ENCODE measurements at regions not wholly inside any gene's neighbourhood (a gene's known extent, or its start where the extent isn't known, plus 50 kb on each side); places are given as distances from the start of the nearest gene placed in this dataset.
"Not testable (repeated sequence)": the region's sequence is repeated elsewhere in the genome, so short reads cannot be mapped to it uniquely, and the experiment has no call there.

- in situ Hi-C loops (cut with HindIII; ENCODE audit: low sequenced_read_pairs), result no loop called here
Observed at GRCh38 chr3:159339131-159339530, 537.3 kb downstream of the MFSD1 start.

GRCh38 chr3:159340877-159341500 lies 539.1 kb downstream of the MFSD1 start:
- in situ Hi-C loops (cut with HindIII; ENCODE audit: low sequenced_read_pairs), result no loop called here

DNA sequence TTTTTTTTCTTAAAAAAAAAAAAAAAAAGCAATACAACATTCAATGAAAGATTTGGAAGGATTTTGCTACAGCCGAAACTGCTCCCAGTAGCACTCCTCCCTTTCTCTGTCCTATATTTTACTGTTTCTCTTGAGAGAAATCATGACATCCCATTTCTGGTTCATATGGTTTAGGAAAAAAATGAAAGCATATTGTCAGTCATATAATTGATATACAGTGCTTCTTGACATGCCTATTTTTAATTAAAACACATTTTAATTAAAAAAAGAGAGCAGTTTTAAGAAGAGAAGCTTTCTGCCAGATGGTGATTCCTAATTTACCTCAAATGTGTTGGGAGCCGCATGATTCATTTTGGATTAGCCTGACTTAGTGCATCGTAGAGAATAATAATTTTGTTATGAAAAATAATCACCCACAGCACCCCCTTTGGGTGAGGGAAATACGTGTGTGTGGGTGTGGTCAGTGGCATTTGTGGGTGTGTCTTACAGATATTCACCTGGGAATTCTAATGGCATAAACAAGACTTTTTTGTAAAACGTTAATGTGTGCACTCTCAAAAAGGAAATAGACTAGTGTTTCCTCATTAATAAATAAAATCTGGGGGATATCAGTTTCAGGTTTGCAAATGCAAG lies 544.5 kb downstream of the MFSD1 start:
- in situ Hi-C loops (cut with HindIII; ENCODE audit: low sequenced_read_pairs), result no loop called here

- in situ Hi-C loops (cut with HindIII; ENCODE audit: low sequenced_read_pairs), result no loop called here
Observed at GRCh38 chr3:159348431-159348830, 546.6 kb downstream of the MFSD1 start.

DNA sequence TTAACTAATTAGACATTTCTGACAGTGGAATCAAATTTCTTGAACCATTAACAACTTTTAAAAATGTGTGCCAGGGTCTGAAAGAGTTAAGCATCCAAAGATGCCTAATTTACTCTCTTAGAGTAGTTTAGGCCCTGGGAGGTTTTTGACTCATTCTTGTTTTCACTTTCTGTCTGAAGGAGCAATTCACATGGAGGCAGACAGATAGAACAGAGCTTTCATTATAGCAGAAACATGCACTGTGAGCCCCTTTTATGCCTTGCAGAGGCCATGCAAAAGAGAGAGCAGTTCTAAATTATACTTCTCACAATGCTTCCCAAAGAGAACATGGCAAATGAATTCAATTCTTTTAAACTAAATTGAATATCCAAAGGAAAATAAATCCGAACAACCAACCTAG lies 554.8 kb downstream of the MFSD1 start:
- in situ Hi-C loops (cut with HindIII; ENCODE audit: low sequenced_read_pairs), result no loop called here

GRCh38 chr3:159364511-159364910 lies 562.7 kb downstream of the MFSD1 start:
- in situ Hi-C loops (cut with HindIII; ENCODE audit: low sequenced_read_pairs), result no loop called here

DNA sequence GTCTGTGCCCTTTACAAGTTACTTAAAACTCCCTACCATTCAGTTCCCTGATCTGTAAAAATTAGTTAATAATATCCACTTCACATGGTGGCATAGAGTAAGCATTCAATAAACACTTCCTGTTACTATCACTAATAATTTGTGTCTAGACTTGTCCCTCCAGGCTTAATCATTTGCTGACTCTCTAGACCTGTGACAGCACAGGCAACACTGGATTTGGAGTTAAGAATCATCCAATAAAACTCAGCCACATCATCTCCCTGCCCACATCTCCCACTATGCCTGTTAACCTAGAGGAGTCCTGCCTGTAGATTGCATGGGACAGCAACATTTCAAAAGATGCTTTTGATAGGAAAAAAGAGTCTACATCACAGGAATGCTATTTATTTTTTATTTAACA lies 564.6 kb downstream of the MFSD1 start:
- in situ Hi-C loops (cut with HindIII; ENCODE audit: low sequenced_read_pairs), result no loop called here

DNA sequence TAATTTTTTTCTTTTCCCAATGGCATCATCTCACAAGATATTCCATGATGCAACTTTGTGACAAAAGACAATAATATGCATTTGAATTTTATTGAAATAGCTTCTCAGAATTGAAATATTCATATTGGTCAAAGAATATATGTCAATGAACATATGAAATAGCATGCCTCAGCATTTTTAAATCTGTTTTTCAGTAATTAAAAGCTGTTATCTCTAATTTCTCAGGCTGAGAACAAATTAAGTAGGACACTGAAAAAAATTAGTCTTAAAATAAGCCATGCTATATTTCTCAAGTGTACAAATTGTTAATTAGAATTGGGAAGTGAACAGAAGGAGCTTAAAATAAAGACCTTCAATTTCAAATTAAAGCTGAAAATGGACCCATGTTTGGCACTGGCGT lies 570.1 kb downstream of the MFSD1 start:
- in situ Hi-C loops (cut with HindIII; ENCODE audit: low sequenced_read_pairs), result no loop called here

GRCh38 chr3:159378396-159379194 lies 576.7 kb downstream of the MFSD1 start:
- in situ Hi-C loops (cut with HindIII; ENCODE audit: low sequenced_read_pairs), result no loop called here

- in situ Hi-C loops (cut with HindIII; ENCODE audit: low sequenced_read_pairs), result no loop called here
Observed at GRCh38 chr3:159380891-159381290, 579.0 kb downstream of the MFSD1 start.

DNA sequence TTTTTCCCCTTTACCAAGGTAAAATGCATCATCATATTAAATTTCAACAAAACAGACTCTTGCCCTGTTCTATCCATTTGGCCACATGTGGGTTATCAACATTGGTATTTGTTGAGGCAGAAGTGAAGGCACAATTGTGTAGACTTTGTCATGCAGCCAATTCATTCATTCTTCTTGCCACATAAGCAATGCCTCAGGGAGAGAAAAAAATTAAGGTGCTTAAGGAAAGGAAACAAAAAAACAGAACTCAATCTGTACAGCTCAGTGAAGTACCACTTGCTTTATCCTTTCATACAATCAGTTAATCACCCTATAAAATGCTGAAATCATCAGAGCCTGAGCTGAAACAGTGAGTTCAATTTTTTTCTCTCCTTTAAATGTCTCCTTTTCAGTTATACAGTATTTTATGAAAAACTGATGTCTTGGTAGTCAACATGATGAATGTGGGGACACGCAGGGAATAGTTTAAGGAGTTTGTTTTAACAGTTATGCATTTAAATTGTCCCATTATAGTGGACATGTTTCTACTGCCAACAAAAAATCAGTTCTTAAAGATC lies 588.9 kb downstream of the MFSD1 start:
- in situ Hi-C loops (cut with HindIII; ENCODE audit: low sequenced_read_pairs), result no loop called here

DNA sequence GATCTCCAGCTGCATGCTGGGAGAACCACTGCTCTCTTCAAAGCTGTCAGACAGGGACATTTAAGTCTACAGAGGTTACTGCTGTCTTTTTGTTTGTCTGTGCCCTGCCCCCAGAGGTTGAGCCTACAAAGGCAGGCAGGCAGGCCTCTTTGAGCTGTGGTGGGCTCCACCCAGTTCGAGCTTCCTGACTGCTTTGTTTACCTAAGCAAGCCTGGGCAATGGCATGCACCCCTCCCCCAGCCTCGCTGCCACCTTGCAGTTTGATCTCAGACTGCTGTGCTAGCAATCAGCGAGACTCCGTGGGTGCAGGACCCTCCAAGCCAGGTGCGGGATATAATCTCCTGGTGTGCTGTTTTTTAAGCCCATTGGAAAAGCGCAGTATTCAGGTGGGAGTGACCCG lies 591.0 kb upstream of the IL12A start:
- in situ Hi-C loops (cut with HindIII; ENCODE audit: low sequenced_read_pairs), result not testable (repeated sequence)

- in situ Hi-C loops (cut with HindIII; ENCODE audit: low sequenced_read_pairs), result no loop called here
Observed at GRCh38 chr3:159401069-159401468, 587.6 kb upstream of the IL12A start.

DNA sequence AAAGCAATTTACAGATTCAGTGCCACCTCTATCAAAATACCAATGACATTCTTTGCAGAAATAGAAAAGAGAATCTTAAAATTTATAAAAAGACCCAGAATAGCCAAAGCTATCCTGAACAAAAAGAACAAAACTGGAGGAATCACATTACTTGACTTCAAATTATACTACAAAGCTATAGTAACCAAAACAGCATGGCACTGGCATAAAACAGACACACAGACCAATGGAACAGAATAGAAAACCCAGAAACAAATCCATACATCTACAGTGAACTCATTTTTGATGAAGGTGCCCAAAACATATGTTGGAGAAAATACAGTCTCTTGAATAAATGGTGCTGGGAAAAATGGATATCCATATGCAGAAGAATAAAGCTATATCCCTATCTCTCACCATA lies 578.9 kb upstream of the IL12A start:
- in situ Hi-C loops (cut with HindIII; ENCODE audit: low sequenced_read_pairs), result not testable (repeated sequence)

DNA sequence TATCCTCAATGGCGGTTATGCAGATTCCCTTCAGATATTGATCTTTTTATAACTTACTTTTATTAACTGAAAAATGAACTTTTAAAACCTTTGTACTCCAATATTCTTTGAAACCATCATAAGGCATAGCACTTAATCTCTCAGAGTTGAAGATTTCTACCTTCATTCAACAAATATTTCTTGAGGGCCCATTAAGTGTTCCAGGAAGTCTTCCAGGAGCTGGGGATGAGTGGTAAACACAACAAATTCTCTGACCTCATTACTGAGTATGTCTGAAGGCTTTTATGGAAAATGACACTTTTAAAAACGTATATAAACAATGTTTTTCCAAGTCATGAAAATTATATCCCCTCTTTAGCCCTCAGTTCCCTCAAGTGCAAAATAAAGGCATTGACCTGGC lies 575.3 kb upstream of the IL12A start:
- in situ Hi-C loops (cut with HindIII; ENCODE audit: low sequenced_read_pairs), result no loop called here

- in situ Hi-C loops (cut with HindIII; ENCODE audit: low sequenced_read_pairs), result no loop called here
Observed at GRCh38 chr3:159416856-159417255, 571.8 kb upstream of the IL12A start.

DNA sequence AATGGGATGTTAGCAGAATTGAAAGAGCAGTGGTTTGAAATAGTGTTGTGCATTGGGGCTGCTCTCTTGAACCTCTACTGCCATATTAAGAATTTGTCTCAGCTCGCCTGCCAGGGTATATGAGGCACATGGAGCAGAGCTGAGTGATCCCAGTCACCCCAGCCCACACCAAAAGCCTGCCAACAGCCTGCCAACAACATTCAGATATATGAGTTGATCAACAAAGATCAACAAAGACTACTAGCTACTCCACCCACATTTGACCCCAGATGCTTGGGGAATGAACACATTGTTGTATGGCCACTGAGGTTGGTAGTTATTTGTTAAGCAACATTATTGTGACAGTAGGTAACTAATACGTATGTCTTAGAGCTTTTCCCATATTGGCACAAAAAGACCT lies 570.9 kb upstream of the IL12A start:
- in situ Hi-C loops (cut with HindIII; ENCODE audit: low sequenced_read_pairs), result no loop called here

GRCh38 chr3:159418571-159419526 lies 569.8 kb upstream of the IL12A start:
- in situ Hi-C loops (cut with HindIII; ENCODE audit: low sequenced_read_pairs), result no loop called here

DNA sequence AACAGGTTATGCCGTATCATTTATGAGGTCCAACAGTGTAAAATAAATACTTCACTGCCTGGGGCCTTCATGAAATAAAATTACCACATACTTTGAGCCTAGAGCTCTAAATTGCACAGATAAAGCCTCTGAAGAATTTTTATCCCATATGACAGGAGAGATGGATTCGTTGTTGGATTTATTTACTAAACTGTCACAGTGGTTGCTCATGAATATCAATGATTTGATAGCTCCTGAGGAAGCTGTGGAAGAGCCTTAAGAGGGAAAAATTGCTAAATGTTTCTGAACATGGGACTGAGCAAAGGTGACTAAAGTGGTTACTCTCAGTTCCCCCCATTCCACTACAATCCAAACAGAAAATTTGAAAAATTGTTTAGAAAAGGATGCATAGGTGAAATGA lies 558.9 kb upstream of the IL12A start:
- in situ Hi-C loops (cut with HindIII; ENCODE audit: low sequenced_read_pairs), result no loop called here

GRCh38 chr3:159432682-159433340 lies 555.8 kb upstream of the IL12A start:
- in situ Hi-C loops (cut with HindIII; ENCODE audit: low sequenced_read_pairs), result no loop called here

Data from DLD1 (cell line).